ENCODE measurements at regions not wholly inside any gene's neighbourhood (a gene's known extent, or its start where the extent isn't known, plus 50 kb on each side); places are given as distances from the start of the nearest gene placed in this dataset.

DNA sequence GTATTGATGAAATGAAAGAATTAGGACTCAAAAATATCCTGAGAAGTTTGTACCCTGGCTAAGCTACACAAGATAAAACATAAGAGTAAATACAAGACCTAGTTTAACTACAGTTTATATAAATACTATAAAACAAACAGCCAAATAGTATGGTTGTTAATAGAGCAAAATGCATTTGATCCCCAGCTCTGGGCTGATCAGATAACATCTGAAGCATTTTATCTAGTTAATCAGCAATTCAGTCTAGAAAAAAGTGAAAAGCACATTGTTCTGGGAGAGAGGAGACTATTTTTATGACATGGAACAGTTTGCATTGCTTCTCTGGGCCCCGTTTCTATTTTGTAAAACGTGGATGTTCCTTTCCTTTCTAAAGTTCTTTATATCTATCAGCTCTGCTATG, 139.6 kb upstream of the RORB start:
- TF ChIP-seq, protein P1, sequence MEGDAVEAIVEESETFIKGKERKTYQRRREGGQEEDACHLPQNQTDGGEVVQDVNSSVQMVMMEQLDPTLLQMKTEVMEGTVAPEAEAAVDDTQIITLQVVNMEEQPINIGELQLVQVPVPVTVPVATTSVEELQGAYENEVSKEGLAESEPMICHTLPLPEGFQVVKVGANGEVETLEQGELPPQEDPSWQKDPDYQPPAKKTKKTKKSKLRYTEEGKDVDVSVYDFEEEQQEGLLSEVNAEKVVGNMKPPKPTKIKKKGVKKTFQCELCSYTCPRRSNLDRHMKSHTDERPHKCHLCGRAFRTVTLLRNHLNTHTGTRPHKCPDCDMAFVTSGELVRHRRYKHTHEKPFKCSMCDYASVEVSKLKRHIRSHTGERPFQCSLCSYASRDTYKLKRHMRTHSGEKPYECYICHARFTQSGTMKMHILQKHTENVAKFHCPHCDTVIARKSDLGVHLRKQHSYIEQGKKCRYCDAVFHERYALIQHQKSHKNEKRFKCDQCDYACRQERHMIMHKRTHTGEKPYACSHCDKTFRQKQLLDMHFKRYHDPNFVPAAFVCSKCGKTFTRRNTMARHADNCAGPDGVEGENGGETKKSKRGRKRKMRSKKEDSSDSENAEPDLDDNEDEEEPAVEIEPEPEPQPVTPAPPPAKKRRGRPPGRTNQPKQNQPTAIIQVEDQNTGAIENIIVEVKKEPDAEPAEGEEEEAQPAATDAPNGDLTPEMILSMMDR (conservative IDR thresholded peaks at IDR 0.05) = no peak
- no peak for TF ChIP-seq EZH2 (IDR thresholded peaks at IDR 0.05; ENCODE audit: low read depth)

Measured in PC-9 (cell line).